DOHH2 (cell line): ENCODE measurements at regions not wholly inside any gene's neighbourhood (a gene's known extent, or its start where the extent isn't known, plus 50 kb on each side); places are given as distances from the start of the nearest gene placed in this dataset.

Experiments used
- H3F3A ChIP-seq: fragments of 200-600 bp; sonication (generic), shearing (Covaris generic); 2 replicates; pipeline ENCODE4 v1.6.0; 2016; ENCODE audit warnings: antibody characterized with exemption, mild to moderate bottlenecking; ENCODE audit not compliant: control insufficient read depth, insufficient read depth
- H3K27ac ChIP-seq: fragments of 200-600 bp; sonication (generic); 2 replicates; pipeline ENCODE4 v1.5.1; 2014; ENCODE audit warnings: low read depth, mild to moderate bottlenecking, low read length, moderate library complexity
- H3K27me3 ChIP-seq: fragments of 200-600 bp; sonication (generic); 2 replicates; pipeline ENCODE4 v1.6.1; 2014; ENCODE audit warnings: mild to moderate bottlenecking, low read length, mixed read lengths; ENCODE audit not compliant: control insufficient read depth
- H3K36me3 ChIP-seq: fragments of 200-600 bp; sonication (generic); 2 replicates; pipeline ENCODE4 v1.6.1; 2014; ENCODE audit warnings: mild to moderate bottlenecking, low read length, moderate library complexity, mixed read lengths; ENCODE audit not compliant: control insufficient read depth
- H3K4me1 ChIP-seq: fragments of 200-600 bp; sonication (generic); 2 replicates; pipeline ENCODE4 v1.6.1; 2014; ENCODE audit warnings: mild to moderate bottlenecking, low read length, mixed read lengths; ENCODE audit not compliant: control insufficient read depth
- H3K4me2 ChIP-seq: fragments of 200-600 bp; sonication (generic); 2 replicates; pipeline ENCODE4 v1.6.0; 2014; ENCODE audit warnings: mild to moderate bottlenecking, low read length, moderate library complexity
- H3K4me3 ChIP-seq: fragments of 200-600 bp; sonication (generic); 2 replicates; pipeline ENCODE4 v1.5.1; 2014; ENCODE audit warnings: mild to moderate bottlenecking, low read length, mixed read lengths
- H3K79me2 ChIP-seq: fragments of 200-600 bp; sonication (generic); 2 replicates; pipeline ENCODE4 v1.6.1; 2014; ENCODE audit warnings: mild to moderate bottlenecking, low read length, mixed read lengths; ENCODE audit not compliant: control insufficient read depth
- H3K9me2 ChIP-seq: fragments of 200-600 bp; sonication (generic); replicated peaks from 2 replicates; pipeline ENCODE4 v1.6.1; 2014; ENCODE audit warnings: mild to moderate bottlenecking, low read length, mixed read lengths; ENCODE audit not compliant: control insufficient read depth
- H3K9me3 ChIP-seq: fragments of 200-600 bp; sonication (generic); 2 replicates; pipeline ENCODE4 v1.6.1; 2014; ENCODE audit warnings: antibody characterized with exemption, low read length, mixed read lengths; ENCODE audit not compliant: control insufficient read depth, insufficient read depth
- H4K20me1 ChIP-seq: fragments of 200-600 bp; sonication (generic); 2 replicates; pipeline ENCODE4 v1.6.0; 2014; ENCODE audit warnings: low read depth, mild to moderate bottlenecking, antibody characterized with exemption, low read length, moderate library complexity; ENCODE audit not compliant: control insufficient read depth, insufficient read depth
- EZH2phosphoT487 ChIP-seq: fragments of 200-600 bp; sonication (generic); IDR thresholded peaks from 2 replicates; pipeline ENCODE4 v1.6.1; 2017; ENCODE audit warnings: borderline replicate concordance, mild to moderate bottlenecking, antibody characterized with exemption, low read length, moderate library complexity, mixed read lengths
- TF ChIP-seq, protein P1 (sequence below): fragments of 200-600 bp; sonication (generic); IDR thresholded peaks from one replicate; pipeline ENCODE4 v1.5.1; 2014; ENCODE audit warnings: antibody characterized with exemption, mild to moderate bottlenecking, low read depth, low read length; ENCODE audit not compliant: poor library complexity, severe bottlenecking

DNA sequence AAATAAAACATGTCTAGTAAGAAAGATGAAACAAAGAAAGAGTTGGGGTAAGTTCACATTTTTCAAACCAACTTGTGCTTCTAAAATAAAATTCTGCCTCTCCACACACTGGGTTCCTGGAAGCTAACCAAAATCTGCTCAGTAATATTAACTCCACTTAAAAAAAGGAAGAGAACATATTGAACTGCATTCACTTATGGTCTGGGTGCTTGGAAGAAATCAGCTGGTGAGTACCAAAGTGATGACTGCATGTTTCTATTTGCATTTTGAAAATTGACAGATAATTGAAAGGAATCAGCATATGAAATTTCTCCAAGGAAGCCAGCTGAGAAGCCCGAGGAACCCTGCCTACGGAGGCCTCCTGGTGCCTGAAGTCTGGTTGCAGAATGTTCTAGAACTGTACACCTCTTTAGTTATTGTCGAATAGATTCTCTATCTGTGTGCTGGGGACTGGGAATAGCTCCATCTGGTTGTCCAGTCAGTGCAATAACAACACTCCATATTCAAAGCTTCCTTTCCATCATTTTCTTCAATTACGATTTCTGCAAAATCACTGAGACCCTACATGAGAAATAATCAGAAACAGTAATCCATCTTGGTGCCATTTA lies 836.1 kb downstream of the VRK1 start:
- no peaks in the 10 kb centered on the region for H3K27me3 ChIP-seq
- no peak overlapping the region for H3K4me3 ChIP-seq
- H3K4me2 ChIP-seq: no peak overlapping the region
- H3F3A ChIP-seq: no peaks in the 10 kb centered on the region
- H3K9me3 ChIP-seq: no peaks in the 10 kb centered on the region
- no peaks in the 10 kb centered on the region for H3K9me2 ChIP-seq
- no peak for TF ChIP-seq EZH2phosphoT487
- TF ChIP-seq, protein P1, sequence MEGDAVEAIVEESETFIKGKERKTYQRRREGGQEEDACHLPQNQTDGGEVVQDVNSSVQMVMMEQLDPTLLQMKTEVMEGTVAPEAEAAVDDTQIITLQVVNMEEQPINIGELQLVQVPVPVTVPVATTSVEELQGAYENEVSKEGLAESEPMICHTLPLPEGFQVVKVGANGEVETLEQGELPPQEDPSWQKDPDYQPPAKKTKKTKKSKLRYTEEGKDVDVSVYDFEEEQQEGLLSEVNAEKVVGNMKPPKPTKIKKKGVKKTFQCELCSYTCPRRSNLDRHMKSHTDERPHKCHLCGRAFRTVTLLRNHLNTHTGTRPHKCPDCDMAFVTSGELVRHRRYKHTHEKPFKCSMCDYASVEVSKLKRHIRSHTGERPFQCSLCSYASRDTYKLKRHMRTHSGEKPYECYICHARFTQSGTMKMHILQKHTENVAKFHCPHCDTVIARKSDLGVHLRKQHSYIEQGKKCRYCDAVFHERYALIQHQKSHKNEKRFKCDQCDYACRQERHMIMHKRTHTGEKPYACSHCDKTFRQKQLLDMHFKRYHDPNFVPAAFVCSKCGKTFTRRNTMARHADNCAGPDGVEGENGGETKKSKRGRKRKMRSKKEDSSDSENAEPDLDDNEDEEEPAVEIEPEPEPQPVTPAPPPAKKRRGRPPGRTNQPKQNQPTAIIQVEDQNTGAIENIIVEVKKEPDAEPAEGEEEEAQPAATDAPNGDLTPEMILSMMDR: no peak
- H4K20me1 ChIP-seq: no peaks in the 10 kb centered on the region
- H3K4me1 ChIP-seq: no peaks in the 10 kb centered on the region
- H3K79me2 ChIP-seq: no peaks in the 10 kb centered on the region
- H3K36me3 ChIP-seq: no peaks in the 10 kb centered on the region
- no peak overlapping the region for H3K27ac ChIP-seq

DNA sequence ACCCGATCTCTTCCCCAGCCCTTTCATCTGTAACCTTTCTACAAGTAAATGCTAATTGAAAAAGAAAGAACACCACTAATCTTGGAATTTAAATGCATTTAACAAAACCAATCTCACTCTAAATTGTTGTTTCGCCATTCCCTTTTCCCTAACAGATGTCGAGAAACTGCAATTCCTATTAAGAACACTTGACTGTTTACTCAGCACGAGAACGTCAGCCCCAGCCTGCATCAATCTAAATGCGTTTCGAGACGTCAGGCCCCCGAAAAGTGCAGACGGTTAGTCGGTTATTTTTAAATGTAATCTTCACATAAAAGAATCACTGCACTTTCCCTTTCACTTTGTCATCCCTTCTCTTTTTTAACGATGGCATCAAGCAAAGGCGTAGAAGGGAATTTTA lies 837.6 kb downstream of the VRK1 start:
- Histone ChIP-seq H3K4me3 (no peak overlapping the region), H3K9me3 (no peaks in the 10 kb centered on the region), H3K4me1 (no peaks in the 10 kb centered on the region), H3K9me2 (no peaks in the 10 kb centered on the region), H3F3A (no peaks in the 10 kb centered on the region), H4K20me1 (no peaks in the 10 kb centered on the region), H3K36me3 (no peaks in the 10 kb centered on the region), H3K27ac (no peak overlapping the region), H3K27me3 (no peaks in the 10 kb centered on the region), H3K4me2 (no peak overlapping the region), H3K79me2 (no peaks in the 10 kb centered on the region)
- no peak for TF ChIP-seq EZH2phosphoT487
- TF ChIP-seq, protein P1: no peak

DNA sequence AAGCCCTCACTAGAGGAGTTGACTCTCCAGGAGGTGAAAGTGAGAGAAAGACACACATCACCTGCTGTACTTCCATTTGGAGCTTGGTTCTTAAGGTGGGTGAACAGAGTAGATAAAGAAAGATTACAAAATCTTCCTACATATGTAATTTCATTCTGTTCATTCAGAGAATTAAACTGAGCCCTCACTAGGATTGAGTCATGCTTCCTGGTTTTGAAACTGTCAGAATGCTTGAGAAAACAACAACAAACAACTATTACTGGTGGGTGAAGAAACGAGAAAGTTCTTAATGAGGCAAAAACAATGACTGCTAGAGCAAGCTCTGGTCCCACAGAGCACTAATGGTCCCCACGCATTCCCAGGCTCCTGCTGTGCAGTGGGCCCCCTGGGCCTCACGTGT lies 841.7 kb downstream of the VRK1 start:
- no peaks in the 10 kb centered on the region for H3F3A ChIP-seq
- H3K36me3 ChIP-seq: no peaks in the 10 kb centered on the region
- TF ChIP-seq, protein P1: no peak
- no peak for TF ChIP-seq EZH2phosphoT487
- no peak overlapping the region for H3K27ac ChIP-seq
- no peaks in the 10 kb centered on the region for H3K9me2 ChIP-seq
- no peaks in the 10 kb centered on the region for H3K79me2 ChIP-seq
- no peaks in the 10 kb centered on the region for H3K4me1 ChIP-seq
- H3K9me3 ChIP-seq: no peaks in the 10 kb centered on the region
- H4K20me1 ChIP-seq: no peaks in the 10 kb centered on the region
- no peak overlapping the region for H3K4me3 ChIP-seq
- no peak overlapping the region for H3K4me2 ChIP-seq
- no peaks in the 10 kb centered on the region for H3K27me3 ChIP-seq
